Coronary artery (tissue), 2 donors: ENCODE measurements at regions not wholly inside any gene's neighbourhood (a gene's known extent, or its start where the extent isn't known, plus 50 kb on each side); places are given as distances from the start of the nearest gene placed in this dataset.

ENCODE experiments used
- DNase-seq: peaks from one replicate; pipeline ENCODE4 v3.0.0-alpha.2; 2017; ENCODE audit warnings: low spot score
- H3K27ac ChIP-seq, 2 donors: fragments of 200-600 bp; sonication (generic); one replicate each; pipeline ENCODE4 v1.5.1; 2016 to 2019
- H3K4me3 ChIP-seq: fragments of 200-600 bp; sonication (generic); 2 replicates; pipeline ENCODE4 v1.5.1; 2016; ENCODE audit warnings: mild to moderate bottlenecking, moderate library complexity
- CTCF ChIP-seq: fragments of 200-600 bp; sonication (generic); IDR thresholded peaks from one replicate; pipeline ENCODE4 v1.5.1; 2019; ENCODE audit warnings: antibody characterized with exemption

DNA sequence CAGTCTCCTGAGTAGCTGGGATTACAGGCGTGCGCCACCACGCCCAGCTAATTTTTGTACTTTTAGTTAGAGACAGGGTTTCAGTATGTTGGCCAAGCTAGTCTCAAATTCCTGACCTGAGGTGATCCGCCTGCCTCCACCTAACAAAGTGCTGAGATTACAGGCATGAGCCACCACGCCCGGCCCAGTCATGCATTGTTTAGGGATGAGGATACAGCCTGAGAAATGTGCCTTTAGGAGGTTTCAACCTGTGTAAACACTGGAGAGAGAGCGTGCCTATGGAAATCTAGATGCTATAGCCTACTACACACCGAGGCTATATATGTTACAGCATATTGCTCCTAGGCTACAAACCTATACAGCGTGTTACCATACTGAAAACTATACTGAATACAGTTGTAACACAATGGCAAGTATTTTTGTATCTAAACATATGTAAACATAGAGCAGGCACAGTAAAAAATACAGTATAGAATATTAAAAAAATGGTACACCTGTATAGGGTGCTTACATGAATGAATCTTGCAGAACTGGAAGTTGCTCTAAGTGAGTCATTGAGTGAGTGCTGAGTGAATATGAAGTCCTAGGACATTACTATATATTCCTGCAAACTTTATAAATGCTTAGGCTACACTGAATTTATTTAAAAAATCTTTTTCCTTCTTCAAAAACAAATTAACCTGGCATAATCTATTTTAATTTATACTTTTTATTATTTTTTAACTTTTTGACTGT is 588.2 kb upstream of the ADGRL3 start:
- Histone ChIP-seq H3K4me3 (no peak overlapping the region), H3K27ac (no peak overlapping the region)
- DNase-seq = no peak
- no peak for TF ChIP-seq CTCF

DNA sequence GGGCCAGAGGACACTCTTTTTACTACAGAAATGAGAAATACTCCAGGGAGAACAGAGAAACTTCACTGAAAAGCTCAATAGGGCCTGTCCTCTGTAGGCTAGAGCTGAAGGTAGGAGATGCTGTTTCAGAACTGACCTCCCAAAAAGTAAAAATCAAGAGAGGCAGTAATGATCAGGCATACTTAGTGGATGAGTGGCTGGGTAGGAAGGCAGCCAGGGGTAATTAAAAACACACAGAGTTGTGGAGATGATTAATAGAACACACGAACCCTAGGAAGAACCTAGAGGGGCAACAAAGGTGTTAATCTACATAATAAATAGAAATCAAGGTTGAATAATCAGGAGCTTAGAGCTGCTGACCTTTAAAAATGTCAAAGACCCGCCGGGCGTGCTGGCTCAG is 582.4 kb upstream of the ADGRL3 start:
- Histone ChIP-seq H3K4me3 (no peak overlapping the region), H3K27ac (no peak overlapping the region)
- no peak for TF ChIP-seq CTCF
- DNase-seq = no peak

- no peak overlapping the region for H3K4me3 ChIP-seq
- TF ChIP-seq CTCF = no peak
- H3K27ac ChIP-seq = peak overlapping the region in 1 of 2 donors; percentile 16
- DNase-seq = no peak
Measured at GRCh38 chr4:60619531-60620305, 580.4 kb upstream of the ADGRL3 start.

- Histone ChIP-seq H3K4me3 (no peak overlapping the region), H3K27ac (no peak overlapping the region)
- no peak for DNase-seq
- no peak for TF ChIP-seq CTCF
Measured at GRCh38 chr4:60637976-60638375, 562.1 kb upstream of the ADGRL3 start.

GRCh38 chr4:60648774-60649173 is 551.4 kb upstream of the ADGRL3 start:
- no peak overlapping the region for H3K27ac ChIP-seq
- DNase-seq = no peak
- TF ChIP-seq CTCF = no peak
- no peak overlapping the region for H3K4me3 ChIP-seq

DNA sequence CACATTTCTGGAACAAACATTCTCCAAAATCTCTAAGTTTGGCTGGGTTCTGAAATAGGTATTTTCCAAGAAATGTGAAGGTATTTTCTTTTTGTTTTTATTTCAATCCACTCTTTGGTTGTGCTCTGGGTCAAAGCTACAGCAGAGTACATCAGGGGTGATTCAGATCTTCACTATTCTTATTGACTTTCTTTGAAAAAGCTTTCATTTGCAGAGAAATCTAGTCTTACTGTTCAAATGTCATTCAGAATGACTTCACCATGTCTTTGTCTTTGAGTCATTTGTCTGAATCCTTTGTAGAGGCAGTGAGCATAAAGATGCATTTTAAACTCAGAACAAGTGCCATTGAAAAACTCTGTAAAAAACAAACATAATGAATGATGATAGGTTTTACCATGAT is 547.2 kb upstream of the ADGRL3 start:
- DNase-seq = no peak
- no peak overlapping the region for H3K27ac ChIP-seq
- TF ChIP-seq CTCF = no peak
- H3K4me3 ChIP-seq = no peak overlapping the region

DNA sequence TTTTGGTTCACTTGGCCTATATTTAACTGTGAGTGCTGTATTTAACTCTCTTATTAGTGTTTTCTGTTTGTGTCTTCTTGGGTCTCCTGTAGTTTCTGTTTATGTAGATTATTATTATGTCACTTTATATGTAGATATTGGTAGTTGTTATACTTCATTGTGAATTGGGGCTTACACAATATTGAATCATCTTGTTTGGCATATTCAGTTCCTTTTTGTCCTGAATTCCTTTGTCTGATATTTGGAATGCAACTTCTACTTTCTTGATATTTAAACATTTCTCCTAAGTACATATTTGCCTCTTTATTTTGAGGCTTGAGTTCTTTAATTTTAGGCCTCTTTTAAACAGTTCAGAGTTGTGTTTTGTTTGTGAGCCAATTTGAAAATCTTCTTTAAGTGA is 544.8 kb upstream of the ADGRL3 start:
- Histone ChIP-seq H3K27ac (no peak overlapping the region), H3K4me3 (no peak overlapping the region)
- TF ChIP-seq CTCF = no peak
- no peak for DNase-seq
